Loucy (cell line): ENCODE measurements at regions not wholly inside any gene's neighbourhood (a gene's known extent, or its start where the extent isn't known, plus 50 kb on each side); places are given as distances from the start of the nearest gene placed in this dataset.

Experiments used
- H2AFZ ChIP-seq: fragments of 200-600 bp; sonication (generic); 2 replicates; pipeline ENCODE4 v1.6.0; 2016; ENCODE audit warnings: antibody characterized with exemption, mild to moderate bottlenecking, low read length, moderate library complexity
- H3F3A ChIP-seq: fragments of 200-600 bp; 2 replicates; pipeline ENCODE4 v1.6.0; 2016; ENCODE audit warnings: antibody characterized with exemption, low read depth, mild to moderate bottlenecking
- H3K27me3 ChIP-seq: fragments of 200-600 bp; sonication (generic); 2 replicates; pipeline ENCODE4 v1.6.1; 2014; ENCODE audit warnings: low read length, mild to moderate bottlenecking; ENCODE audit not compliant: insufficient read depth, poor library complexity, severe bottlenecking
- H3K36me3 ChIP-seq: fragments of 200-600 bp; sonication (generic); 2 replicates; pipeline ENCODE4 v1.6.1; 2016; ENCODE audit warnings: low read length; ENCODE audit not compliant: insufficient read depth
- H3K4me1 ChIP-seq: fragments of 200-600 bp; sonication (generic); 2 replicates; pipeline ENCODE4 v1.5.1; 2014; ENCODE audit warnings: low read length, mild to moderate bottlenecking; ENCODE audit not compliant: insufficient read depth, poor library complexity, severe bottlenecking
- H3K4me2 ChIP-seq: fragments of 200-600 bp; sonication (generic); 2 replicates; pipeline ENCODE4 v1.6.0; 2014; ENCODE audit warnings: antibody characterized with exemption, low read length, low read depth, mild to moderate bottlenecking; ENCODE audit not compliant: poor library complexity, severe bottlenecking
- H3K4me3 ChIP-seq: fragments of 200-600 bp; sonication (generic); 2 replicates; pipeline ENCODE4 v1.5.1; 2014; ENCODE audit warnings: low read length, mild to moderate bottlenecking, mixed read lengths; ENCODE audit not compliant: poor library complexity, severe bottlenecking
- H3K79me2 ChIP-seq: fragments of 200-600 bp; sonication (generic); 2 replicates; pipeline ENCODE4 v1.6.1; 2014; ENCODE audit warnings: low read length; ENCODE audit not compliant: insufficient read depth
- H3K9ac ChIP-seq: fragments of 200-600 bp; sonication (generic); 2 replicates; pipeline ENCODE4 v1.6.0; 2014; ENCODE audit warnings: mild to moderate bottlenecking, low read depth, low read length, moderate library complexity; ENCODE audit not compliant: poor library complexity, severe bottlenecking
- H3K9me2 ChIP-seq: fragments of 200-600 bp; sonication (generic); replicated peaks from 2 replicates; pipeline ENCODE4 v1.6.1; 2016; ENCODE audit warnings: low read depth, low read length, mixed read lengths
- H3K9me3 ChIP-seq: fragments of 200-600 bp; sonication (generic); 2 replicates; pipeline ENCODE4 v1.6.1; 2014; ENCODE audit warnings: mild to moderate bottlenecking, antibody characterized with exemption, low read length, low read depth; ENCODE audit not compliant: insufficient read depth
- H4K20me1 ChIP-seq: fragments of 200-600 bp; sonication (generic); 2 replicates; pipeline ENCODE4 v1.6.0; 2014; ENCODE audit warnings: antibody characterized with exemption, low read length, mild to moderate bottlenecking; ENCODE audit not compliant: insufficient read depth, poor library complexity, severe bottlenecking
- CTCF ChIP-seq: fragments of 200-600 bp; sonication (generic); conservative IDR thresholded peaks from 2 replicates; pipeline ENCODE4 v1.5.1; 2014; ENCODE audit warnings: mild to moderate bottlenecking, antibody characterized with exemption, low read length
- EZH2phosphoT487 ChIP-seq: fragments of 200-600 bp; IDR thresholded peaks from 2 replicates; pipeline ENCODE4 v1.6.1; 2018; ENCODE audit warnings: antibody characterized with exemption, mild to moderate bottlenecking, moderate library complexity, borderline replicate concordance

DNA sequence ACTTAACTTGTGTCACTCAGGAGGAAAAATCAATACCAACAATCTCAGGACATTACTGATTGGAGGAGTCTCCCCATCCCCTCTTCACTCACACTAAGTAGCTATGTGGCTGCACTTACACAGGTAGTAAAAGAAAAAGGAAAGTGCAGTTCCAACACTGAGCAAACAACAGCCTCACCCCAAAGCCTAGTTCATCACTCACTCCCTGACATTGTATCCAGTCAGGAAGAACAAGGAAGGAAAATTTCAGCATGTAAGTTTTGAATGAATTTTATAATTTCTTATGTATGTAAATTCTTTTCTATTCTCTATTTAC lies 273.4 kb downstream of the IGSF11 start:
- Histone ChIP-seq H3K9me3 (no peaks in the 10 kb centered on the region), H3K9me2 (no peaks in the 10 kb centered on the region), H3K4me1 (no peaks in the 10 kb centered on the region), H3K4me2 (no peak overlapping the region), H4K20me1 (no peaks in the 10 kb centered on the region), H3K36me3 (no peaks in the 10 kb centered on the region), H3F3A (no peaks in the 10 kb centered on the region), H3K4me3 (no peak overlapping the region), H2AFZ (no peak overlapping the region), H3K79me2 (no peaks in the 10 kb centered on the region), H3K27me3 (no peaks in the 10 kb centered on the region), H3K9ac (no peak overlapping the region)
- TF ChIP-seq CTCF (no peak), EZH2phosphoT487 (no peak)

DNA sequence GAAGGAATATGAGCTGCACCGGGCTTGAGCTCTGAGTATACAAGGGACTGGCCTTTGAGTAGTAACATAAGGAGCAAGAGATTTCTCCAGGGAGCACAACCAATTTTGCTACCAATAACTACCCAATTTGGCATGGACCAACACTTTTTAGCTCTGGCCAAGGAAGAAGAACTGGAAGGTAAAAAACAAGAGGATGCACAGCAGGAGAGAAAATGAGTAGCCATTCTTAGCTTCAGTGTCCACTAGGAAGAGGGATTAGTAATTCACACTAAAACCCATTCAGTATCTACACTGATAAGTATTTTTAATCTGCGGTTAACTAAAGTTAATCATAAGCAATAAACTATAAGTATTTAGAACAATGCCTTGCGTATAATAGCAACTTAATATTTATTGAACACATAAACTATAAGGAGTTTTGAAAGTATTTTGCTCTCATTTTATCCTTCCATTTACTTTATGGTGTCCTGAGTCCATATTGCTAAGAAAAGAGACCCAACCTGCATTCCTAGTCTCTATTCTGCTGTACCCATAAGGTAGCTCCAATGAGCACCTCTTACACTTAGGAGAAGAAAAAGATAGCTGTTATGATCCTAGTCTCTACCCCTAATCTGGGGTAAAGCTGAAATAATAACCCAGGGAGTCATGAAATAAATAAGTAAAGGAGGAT lies 268.9 kb downstream of the IGSF11 start:
- no peak overlapping the region for H2AFZ ChIP-seq

DNA sequence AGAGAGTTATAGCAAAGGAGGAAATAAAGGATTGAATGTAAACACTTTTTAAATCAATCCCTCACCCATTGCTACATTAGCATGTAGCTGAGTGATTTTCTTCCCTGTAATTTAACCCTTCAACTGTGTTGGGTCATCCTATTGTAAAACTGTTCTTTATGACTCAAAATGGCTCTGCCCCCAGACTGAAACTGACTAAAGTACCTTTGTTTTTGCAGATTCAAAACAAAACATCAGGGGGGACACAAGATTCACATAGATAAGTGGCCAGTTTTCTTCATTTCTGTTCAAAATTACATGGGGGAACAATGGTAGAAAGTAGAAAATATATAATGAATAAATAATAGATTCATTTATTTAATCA lies 268.4 kb downstream of the IGSF11 start:
- Histone ChIP-seq H3K4me2 (no peak overlapping the region), H2AFZ (no peak overlapping the region), H3K27me3 (no peaks in the 10 kb centered on the region), H3K4me1 (no peaks in the 10 kb centered on the region), H3K36me3 (no peaks in the 10 kb centered on the region), H3K4me3 (no peak overlapping the region), H3K79me2 (no peaks in the 10 kb centered on the region), H3K9ac (no peak overlapping the region), H3F3A (no peaks in the 10 kb centered on the region), H4K20me1 (no peaks in the 10 kb centered on the region), H3K9me3 (no peaks in the 10 kb centered on the region), H3K9me2 (no peaks in the 10 kb centered on the region)
- TF ChIP-seq EZH2phosphoT487 (no peak), CTCF (no peak)

More for the DNA sequence above, 268.9 kb downstream of the IGSF11 start:
- Histone ChIP-seq H3K4me1 (no peaks in the 10 kb centered on the region), H3K4me2 (no peak overlapping the region), H3K36me3 (no peaks in the 10 kb centered on the region), H3K79me2 (no peaks in the 10 kb centered on the region), H3K9me3 (no peaks in the 10 kb centered on the region), H3K27me3 (no peaks in the 10 kb centered on the region), H3K9ac (no peak overlapping the region), H4K20me1 (no peaks in the 10 kb centered on the region), H3F3A (no peaks in the 10 kb centered on the region), H3K4me3 (no peak overlapping the region), H3K9me2 (no peaks in the 10 kb centered on the region)
- no peak for TF ChIP-seq EZH2phosphoT487
- no peak for TF ChIP-seq CTCF
